Epithelial cell of esophagus (primary cell): ENCODE measurements at regions not wholly inside any gene's neighbourhood (a gene's known extent, or its start where the extent isn't known, plus 50 kb on each side); places are given as distances from the start of the nearest gene placed in this dataset.

Source experiments
- DNase-seq: peaks from one replicate; pipeline ENCODE4 v3.0.0; 2010; ENCODE audit warnings: low read depth
- H3K4me3 ChIP-seq: 2 replicates; pipeline ENCODE4 v1.5.1; 2011; ENCODE audit warnings: mild to moderate bottlenecking, low read length, control low read depth
- TF ChIP-seq, protein P1 (sequence below): IDR thresholded peaks from 2 replicates; pipeline ENCODE4 v1.5.1; 2011; ENCODE audit warnings: low read depth, mild to moderate bottlenecking, low read length, control low read depth, inconsistent platforms; ENCODE audit not compliant: insufficient read depth; ENCODE audit errors: missing control alignments

DNA sequence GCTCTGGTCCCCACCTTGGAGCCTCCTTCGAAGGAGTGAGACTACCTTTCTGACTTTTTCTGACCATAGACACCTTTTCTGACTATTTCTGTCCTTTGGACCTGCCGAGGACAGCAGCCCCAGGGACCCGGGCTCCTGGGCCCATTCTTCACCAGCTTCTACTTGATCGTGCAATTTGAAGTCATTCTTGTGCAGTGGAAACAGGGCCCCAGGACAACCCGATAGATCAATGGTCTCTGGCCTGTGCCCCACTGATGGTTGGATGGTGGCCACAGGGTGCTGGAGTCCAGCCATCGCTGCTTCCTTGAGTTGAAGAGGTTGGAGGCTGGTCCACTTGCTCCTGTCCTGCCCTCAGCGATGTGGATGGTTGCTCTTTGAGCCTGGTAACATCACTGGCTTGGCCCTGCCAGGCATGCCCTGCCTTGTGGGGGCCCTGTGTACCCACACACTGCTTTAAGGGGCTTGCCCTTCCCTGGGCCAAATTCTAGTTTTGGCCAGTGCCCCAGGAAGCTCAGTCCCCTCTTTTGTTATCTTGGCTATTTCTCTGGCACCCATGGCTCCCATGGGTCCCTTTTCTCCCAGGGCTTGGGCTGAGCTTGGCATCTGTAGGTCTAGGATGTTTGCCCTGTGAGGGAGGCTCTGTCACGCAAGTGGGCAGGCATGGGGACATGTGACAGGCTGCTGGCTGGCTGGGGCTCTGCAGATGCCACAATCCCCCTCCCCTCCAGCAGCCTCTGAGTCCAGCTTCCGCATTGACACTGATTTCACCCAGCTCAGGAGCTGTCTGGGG lies 375.6 kb upstream of the NUPR2 start:
- H3K4me3 ChIP-seq: no peak overlapping the region

GRCh38 chr7:56483861-56484550 lies 367.8 kb upstream of the NUPR2 start:
- TF ChIP-seq, protein P1, sequence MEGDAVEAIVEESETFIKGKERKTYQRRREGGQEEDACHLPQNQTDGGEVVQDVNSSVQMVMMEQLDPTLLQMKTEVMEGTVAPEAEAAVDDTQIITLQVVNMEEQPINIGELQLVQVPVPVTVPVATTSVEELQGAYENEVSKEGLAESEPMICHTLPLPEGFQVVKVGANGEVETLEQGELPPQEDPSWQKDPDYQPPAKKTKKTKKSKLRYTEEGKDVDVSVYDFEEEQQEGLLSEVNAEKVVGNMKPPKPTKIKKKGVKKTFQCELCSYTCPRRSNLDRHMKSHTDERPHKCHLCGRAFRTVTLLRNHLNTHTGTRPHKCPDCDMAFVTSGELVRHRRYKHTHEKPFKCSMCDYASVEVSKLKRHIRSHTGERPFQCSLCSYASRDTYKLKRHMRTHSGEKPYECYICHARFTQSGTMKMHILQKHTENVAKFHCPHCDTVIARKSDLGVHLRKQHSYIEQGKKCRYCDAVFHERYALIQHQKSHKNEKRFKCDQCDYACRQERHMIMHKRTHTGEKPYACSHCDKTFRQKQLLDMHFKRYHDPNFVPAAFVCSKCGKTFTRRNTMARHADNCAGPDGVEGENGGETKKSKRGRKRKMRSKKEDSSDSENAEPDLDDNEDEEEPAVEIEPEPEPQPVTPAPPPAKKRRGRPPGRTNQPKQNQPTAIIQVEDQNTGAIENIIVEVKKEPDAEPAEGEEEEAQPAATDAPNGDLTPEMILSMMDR: no peak
- H3K4me3 ChIP-seq: no peak overlapping the region
- DNase-seq: no peak

More for the DNA sequence above, 375.6 kb upstream of the NUPR2 start:
- no peak for DNase-seq
- TF ChIP-seq, protein P1: no peak

- no peak for DNase-seq
- no peak overlapping the region for H3K4me3 ChIP-seq
- TF ChIP-seq, protein P1: no peak
These were observed 366.9 kb upstream of the NUPR2 start for GRCh38 chr7:56483153-56483552.

DNA sequence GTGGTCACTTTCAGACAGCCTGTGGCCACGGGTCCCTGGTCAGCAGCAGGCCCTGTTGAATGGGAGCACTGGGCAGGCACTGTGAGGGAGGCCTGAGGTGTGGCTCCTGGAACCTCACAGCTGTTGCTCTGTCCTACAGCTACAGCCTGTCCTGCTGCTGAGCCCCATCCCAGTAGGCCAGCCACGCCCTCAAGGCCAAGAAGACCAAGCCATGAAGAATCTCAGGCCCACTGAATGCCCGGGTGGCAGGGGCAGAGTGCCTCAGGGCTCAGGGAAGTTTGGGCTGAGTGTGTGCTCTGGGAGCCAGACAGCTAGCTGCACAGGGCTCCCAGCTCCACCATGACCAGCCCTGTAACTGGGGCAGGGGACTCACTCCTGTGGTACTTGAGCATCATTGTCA lies 363.5 kb upstream of the NUPR2 start:
- no peak overlapping the region for H3K4me3 ChIP-seq
- TF ChIP-seq, protein P1: no peak
- no peak for DNase-seq

DNA sequence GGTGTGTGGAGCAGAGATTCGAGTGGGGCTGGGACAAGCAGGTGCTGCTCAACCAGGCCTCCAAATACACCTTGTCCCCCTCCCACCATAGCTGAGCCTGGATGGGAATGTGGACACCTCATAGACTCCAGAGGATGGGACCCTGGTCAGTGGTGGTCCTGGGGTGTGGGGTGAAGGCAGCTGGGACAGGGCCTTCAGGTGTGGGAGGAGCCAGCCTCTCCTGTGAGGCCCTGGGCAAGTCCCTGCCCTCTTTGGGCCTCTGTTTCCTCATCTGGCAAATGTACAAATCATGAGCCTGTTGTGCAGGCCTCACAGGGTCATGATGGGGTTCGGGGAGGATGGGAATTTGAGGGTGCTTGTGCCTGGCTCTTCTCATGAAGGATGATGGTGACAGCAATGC lies 362.9 kb upstream of the NUPR2 start:
- TF ChIP-seq, protein P1: no peak
- DNase-seq: no peak
- H3K4me3 ChIP-seq: no peak overlapping the region

DNA sequence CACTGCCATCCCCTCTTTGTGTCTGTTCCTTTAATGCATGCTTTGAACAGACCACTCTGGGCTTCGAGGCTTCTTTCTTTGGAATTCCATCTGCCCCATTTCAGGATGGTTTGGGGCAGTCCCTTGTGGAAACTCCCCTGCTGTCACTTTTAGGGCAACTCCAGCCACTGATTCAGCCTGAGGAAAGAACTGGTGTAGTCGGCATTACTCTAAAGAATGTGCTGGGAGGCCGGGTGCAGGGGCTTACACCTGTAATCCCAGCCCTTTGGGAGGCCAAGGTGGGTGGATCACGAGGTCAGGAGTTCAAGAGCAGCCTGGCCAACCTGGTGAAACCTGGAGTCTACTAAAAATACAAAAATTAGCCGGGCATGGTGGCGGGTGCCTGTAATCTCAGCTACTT lies 358.1 kb upstream of the NUPR2 start:
- no peak overlapping the region for H3K4me3 ChIP-seq
- TF ChIP-seq, protein P1: no peak
- DNase-seq: no peak
